GM12875 (cell line): ENCODE measurements at regions not wholly inside any gene's neighbourhood (a gene's known extent, or its start where the extent isn't known, plus 50 kb on each side); places are given as distances from the start of the nearest gene placed in this dataset.

ENCODE experiments used
- H3K4me3 ChIP-seq: one replicate; pipeline ENCODE4 v1.5.1; 2011; ENCODE audit warnings: low read depth, low read length, control low read depth
- TF ChIP-seq, protein P1 (sequence below): IDR thresholded peaks from 2 replicates; pipeline ENCODE4 v1.5.1; 2011; ENCODE audit warnings: low read depth, mild to moderate bottlenecking, control low read depth, inconsistent platforms, low read length, moderate library complexity, borderline replicate concordance; ENCODE audit not compliant: insufficient read depth

DNA sequence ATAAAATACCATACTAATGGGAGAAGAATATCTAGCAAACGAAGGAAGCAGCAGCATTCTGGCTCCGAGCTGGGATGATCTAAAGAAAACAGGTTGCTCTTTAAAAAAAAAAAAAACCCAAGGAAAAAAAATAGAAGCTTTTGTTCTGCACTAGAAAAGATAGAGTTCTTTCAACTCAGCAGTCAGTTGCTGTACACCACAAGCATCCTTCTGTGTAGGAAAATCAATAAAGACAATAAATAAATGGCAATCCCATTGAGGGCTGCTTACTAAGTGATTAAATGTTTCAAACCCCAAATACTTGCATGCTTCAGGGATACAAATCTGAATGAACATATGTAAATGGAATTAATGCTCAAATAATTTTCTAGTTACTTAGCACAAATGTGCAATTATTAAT is 207.1 kb downstream of the TEX36 start:
- TF ChIP-seq, protein P1, sequence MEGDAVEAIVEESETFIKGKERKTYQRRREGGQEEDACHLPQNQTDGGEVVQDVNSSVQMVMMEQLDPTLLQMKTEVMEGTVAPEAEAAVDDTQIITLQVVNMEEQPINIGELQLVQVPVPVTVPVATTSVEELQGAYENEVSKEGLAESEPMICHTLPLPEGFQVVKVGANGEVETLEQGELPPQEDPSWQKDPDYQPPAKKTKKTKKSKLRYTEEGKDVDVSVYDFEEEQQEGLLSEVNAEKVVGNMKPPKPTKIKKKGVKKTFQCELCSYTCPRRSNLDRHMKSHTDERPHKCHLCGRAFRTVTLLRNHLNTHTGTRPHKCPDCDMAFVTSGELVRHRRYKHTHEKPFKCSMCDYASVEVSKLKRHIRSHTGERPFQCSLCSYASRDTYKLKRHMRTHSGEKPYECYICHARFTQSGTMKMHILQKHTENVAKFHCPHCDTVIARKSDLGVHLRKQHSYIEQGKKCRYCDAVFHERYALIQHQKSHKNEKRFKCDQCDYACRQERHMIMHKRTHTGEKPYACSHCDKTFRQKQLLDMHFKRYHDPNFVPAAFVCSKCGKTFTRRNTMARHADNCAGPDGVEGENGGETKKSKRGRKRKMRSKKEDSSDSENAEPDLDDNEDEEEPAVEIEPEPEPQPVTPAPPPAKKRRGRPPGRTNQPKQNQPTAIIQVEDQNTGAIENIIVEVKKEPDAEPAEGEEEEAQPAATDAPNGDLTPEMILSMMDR, result no peak
- H3K4me3 ChIP-seq, result no peak overlapping the region

DNA sequence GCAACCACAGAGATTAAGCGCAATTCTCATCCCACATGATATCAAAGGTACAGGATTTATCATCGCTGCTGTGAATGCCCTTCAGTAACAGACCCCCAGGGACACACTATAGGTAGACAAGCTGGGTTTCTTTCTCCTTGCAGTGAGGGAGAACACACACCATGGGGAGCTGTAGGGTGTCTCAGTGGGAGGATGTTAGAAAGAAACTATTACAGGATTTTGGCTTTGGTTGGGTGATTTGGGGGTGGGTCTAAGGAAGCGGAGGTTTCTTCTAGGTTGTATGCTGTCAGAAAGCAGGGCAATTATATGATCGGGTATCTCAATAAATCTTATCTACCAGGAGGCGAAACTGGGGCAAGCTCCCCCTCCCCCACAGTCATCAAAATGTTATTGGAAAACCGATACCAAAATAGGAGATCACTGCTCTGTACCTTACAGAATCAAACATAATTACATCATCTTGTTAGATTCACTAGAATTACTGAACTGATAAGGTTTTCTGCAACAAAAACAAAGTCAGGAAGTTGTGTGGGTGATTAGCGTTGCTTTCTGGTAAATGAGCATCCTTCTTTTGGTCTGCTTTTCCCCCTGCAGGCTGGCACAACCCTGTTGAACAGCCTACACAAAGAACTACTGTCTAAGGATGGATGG is 209.7 kb downstream of the TEX36 start:
- TF ChIP-seq, protein P1, result no peak
- H3K4me3 ChIP-seq, result no peak overlapping the region

DNA sequence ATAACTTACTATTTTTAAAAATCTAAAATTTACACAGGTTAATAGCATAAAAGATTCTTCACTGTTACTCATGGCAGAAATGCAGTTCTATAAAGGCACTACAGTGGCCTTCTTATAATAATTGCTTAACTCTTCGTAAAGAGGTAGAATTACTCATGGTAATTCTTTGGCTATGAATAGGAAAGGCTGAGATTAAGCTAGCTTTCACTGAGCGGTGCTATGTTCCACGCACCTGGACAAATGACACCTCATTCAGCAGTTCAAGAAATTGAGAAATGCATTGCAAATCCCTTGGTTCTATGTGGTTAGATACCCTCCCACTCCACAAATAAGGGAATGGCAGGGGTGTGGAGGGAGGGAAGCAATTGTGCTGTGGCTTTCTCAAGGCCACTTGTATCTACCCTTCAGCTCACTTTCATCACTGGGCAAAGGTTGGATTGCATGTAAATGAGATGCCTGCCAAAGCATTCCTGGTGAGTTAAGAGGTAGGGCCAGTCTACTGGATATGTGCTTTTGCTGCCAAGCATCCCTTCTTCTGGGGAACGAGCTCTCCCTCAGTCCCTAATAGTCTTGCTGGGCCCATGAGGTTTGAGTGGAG is 210.9 kb downstream of the TEX36 start:
- TF ChIP-seq, protein P1, result no peak
- H3K4me3 ChIP-seq, result no peak overlapping the region

DNA sequence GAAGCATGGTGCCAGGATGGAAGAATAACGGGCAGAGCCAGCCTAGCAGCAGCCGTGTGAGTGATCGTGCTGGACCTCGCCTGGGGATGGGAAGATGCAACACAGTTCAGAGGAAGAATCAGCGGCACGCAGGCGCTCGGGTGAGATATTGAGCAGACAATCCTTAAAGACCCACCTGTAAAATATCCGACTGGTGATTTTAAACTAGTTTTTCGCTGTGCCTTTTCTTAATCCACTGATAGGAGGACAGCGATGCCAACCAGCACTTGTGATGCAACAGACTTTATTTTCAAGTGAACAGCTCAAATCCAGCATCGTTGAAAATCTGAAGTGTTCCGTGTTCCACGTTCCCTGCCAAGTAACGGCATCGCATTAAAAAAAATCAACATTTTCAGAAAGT is 214.7 kb downstream of the TEX36 start:
- H3K4me3 ChIP-seq, result no peak overlapping the region
- TF ChIP-seq, protein P1, result no peak

DNA sequence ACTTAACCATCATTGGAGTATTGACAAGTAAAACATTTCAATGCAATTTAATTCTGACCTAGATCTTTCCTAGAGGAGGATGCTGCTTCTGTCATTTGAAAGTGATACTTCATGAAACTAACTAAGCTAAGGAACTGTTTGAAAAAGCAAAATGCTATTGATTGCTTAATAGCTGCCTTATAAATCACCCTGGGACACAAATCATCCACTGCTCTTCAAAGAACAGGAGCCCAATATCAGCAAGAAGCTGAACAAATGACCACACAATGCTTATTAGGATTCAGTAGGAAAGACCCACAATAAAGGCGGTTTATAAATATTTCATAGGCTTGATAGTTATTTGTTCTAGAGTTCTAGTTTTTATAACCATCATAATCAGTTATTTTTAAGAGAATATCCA is 216.3 kb downstream of the TEX36 start:
- H3K4me3 ChIP-seq, result no peak overlapping the region
- TF ChIP-seq, protein P1, result no peak

DNA sequence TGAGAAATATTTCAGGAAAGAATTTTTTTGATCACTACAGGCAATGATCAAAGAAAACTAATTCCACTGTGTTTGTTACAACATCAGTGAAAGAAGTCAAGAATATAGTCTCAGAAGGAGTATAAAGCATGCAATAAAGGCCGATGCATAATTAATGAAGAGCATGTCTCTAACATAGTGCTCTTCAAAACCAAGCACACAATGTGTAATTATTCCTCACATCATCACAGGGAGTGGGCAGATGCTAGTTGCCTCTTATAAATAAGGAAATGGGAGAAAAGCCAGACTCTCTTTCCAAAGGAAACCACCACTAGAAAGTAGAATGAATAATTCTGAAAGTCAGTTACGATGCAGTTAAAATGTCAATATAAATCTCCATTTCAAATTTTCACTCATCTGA is 220.1 kb downstream of the TEX36 start:
- TF ChIP-seq, protein P1, result no peak
- H3K4me3 ChIP-seq, result no peak overlapping the region

DNA sequence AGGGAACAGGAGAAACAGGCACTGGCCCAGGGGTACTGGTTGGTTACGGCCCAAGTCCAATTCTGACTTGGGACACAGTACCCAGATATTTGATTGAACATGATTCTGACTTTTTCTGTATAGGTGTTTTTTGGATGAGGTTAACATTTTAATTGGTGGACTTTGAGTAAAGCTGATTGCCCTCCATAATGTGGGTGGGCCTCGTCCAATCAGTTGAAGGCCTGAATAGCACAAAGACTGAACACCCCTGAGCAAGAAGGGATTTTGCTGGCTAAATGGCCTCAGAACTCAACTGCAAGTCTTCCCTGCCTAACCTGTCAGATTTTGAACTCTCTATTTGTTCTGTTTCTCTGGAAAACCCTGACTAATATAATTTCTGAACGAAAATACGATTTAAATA is 222.6 kb downstream of the TEX36 start:
- TF ChIP-seq, protein P1, result no peak
- no peak overlapping the region for H3K4me3 ChIP-seq
